Heart right ventricle (tissue), 16 donors: ENCODE measurements at regions not wholly inside any gene's neighbourhood (a gene's known extent, or its start where the extent isn't known, plus 50 kb on each side); places are given as distances from the start of the nearest gene placed in this dataset.

Source experiments
- ATAC-seq, 8 donors: fragments of 200-7000 bp; cut with Tn5 transposase; one replicate each; pipeline ENCODE4 v1.9.1; 2020; ENCODE audit warnings: mild to moderate bottlenecking in 8 of 8, moderate library complexity in 8 of 8, moderate number of reproducible peaks in 1 of 8
- DNase-seq, 2 donors: peaks; one replicate each; pipeline ENCODE4 v3.0.0-alpha.2; 2020
- H3K27ac ChIP-seq, 10 donors: fragments of 200-600 bp; sonication (generic) in 2 of 10; one replicate each; pipeline versions ENCODE4 v1.5.0 to v1.8.0; 2020 to 2022; ENCODE audit warnings: mild to moderate bottlenecking in 3 of 10
- H3K27me3 ChIP-seq, 7 donors: fragments of 200-600 bp; one replicate each; pipeline ENCODE4 v1.8.0; 2021 to 2022; ENCODE audit warnings: mild to moderate bottlenecking in 2 of 7
- H3K36me3 ChIP-seq, 9 donors: fragments of 200-600 bp; sonication (generic) in 1 of 9; one replicate each; pipeline versions ENCODE4 v1.5.0 to v1.8.0; 2020 to 2022; ENCODE audit warnings: mild to moderate bottlenecking in 2 of 9
- H3K4me1 ChIP-seq, 9 donors: fragments of 200-600 bp; sonication (generic) in 1 of 9; one replicate each; pipeline versions ENCODE4 v1.5.0 to v1.8.0; 2020 to 2022; ENCODE audit warnings: mild to moderate bottlenecking in 4 of 9
- H3K4me3 ChIP-seq, 10 donors: fragments of 200-600 bp; sonication (generic) in 2 of 10; one replicate each; pipeline versions ENCODE4 v1.5.0 to v1.8.0; 2020 to 2022; ENCODE audit warnings: mild to moderate bottlenecking in 7 of 10, moderate library complexity in 2 of 10
- H3K9me3 ChIP-seq, 11 donors: fragments of 200-600 bp in 10 of 11; sonication (generic) in 2 of 11; one replicate each; pipeline versions ENCODE4 v1.5.0 to v1.8.0; 2013 to 2022; ENCODE audit warnings: mild to moderate bottlenecking in 2 of 11, control low read depth in 1 of 11, moderate library complexity in 1 of 11
- CTCF ChIP-seq, 9 donors: fragments of 200-600 bp; sonication (generic) in 2 of 9; IDR thresholded peaks; one replicate each; pipeline versions ENCODE4 v1.5.0 to v1.8.0; 2021 to 2022; ENCODE audit warnings: antibody characterized with exemption in 9 of 9, mild to moderate bottlenecking in 5 of 9, moderate library complexity in 1 of 9
- WGBS, 2 donors: extraction: QIAGEN DNeasy Blood & Tissue Kit; methylation state at CpG; one replicate each; pipeline ENCODE4 v1.1.7; 2013; ENCODE audit warnings: inconsistent platforms in 1 of 2; 5-methylcytosine and 5-hydroxymethylcytosine counted together
- intact Hi-C, 10 donors: fragments of 100-400 bp; cut with DNase I; formaldehyde crosslinking; loops; one replicate each; pipeline versions ENCODE4 v1.11.1 to v1.14.2; 2022
- donor health status: Arrhythmogenic right ventricular cardiomyopathy.
- donor health status: ischemic (EF 13 %, LVEDD 7.1; RV severe dilation, severe dysfunction).
- donor health status: healthy with polysubstance abuse.
- donor health status: DM: no; HTN: yes; CAD: no.
- donor health status: DM: no; HTN: no; CAD: no.
- donor health status: ischemic (EF 25% LVEDD 6.9; RV normal size, moderate dysfunction).
- donor health status: ischemic (EF 25% LVEDD 5.7; RV mildly dilated, moderate dysfunction).
- donor health status: healthy.
- donor health status: DM: yes; HTN: yes; CAD: no.
- donor health status: Ischemic cardiomyopathy.
- donor health status: ischemic (EF 35%, LVEDD 5.7; RV mildly dilated, moderate dysfunction).
- donor health status: nonischemic (EF 11% LVEDD 7.7; RV severe dilation, severe dysfunction).
- donor health status: DM: yes; HTN: yes; CAD: no.
- donor health status: PGD.
- donor health status: ischemic (EF 29% LVEDD 5.4; RV normal size, mild dysfunction).
- donor health status: nonischemic (EF 23%, LVEDD 6.1; RV moderate dilation, normal function).

- Histone ChIP-seq H3K27me3 (no peaks in the 10 kb centered on the region), H3K4me3 (no peak overlapping the region), H3K36me3 (no peaks in the 10 kb centered on the region), H3K27ac (no peak overlapping the region), H3K4me1 (no peaks in the 10 kb centered on the region), H3K9me3 (peaks cover 0 to 8% (median 0%) of the 10 kb centered on the region in 11 donors)
- intact Hi-C loops: no loop called here
- 83 to 88% methylated on average over 3 of the region's 3 CpGs for WGBS, 2 donors
- no peak for TF ChIP-seq CTCF (IDR thresholded peaks at IDR 0.05)
- DNase-seq: no peak
- ATAC-seq: no peak
Observed at GRCh38 chr7:53940483-53940882, 601.7 kb upstream of the VSTM2A start.

- intact Hi-C loops: no loop called here
- ATAC-seq: peak in 1 of 8 donors; percentile 61
- DNase-seq: no peak
- 56 to 62% methylated on average over 6 of the region's 6 CpGs for WGBS, 2 donors
- no peaks in the 10 kb centered on the region for H3K36me3 ChIP-seq
- TF ChIP-seq CTCF (IDR thresholded peaks at IDR 0.05): no peak
- H3K27ac ChIP-seq: no peak overlapping the region
- no peaks in the 10 kb centered on the region for H3K27me3 ChIP-seq
- H3K4me1 ChIP-seq: no peaks in the 10 kb centered on the region
- no peak overlapping the region for H3K4me3 ChIP-seq
- H3K9me3 ChIP-seq: peaks cover 0 to 3% (median 0%) of the 10 kb centered on the region in 11 donors
Observed at GRCh38 chr7:53947732-53948131, 594.4 kb upstream of the VSTM2A start.

- WGBS, 2 donors: 81 to 86% methylated on average over 3 of the region's 3 CpGs
- intact Hi-C loops: no loop called here
- ATAC-seq: no peak
- Histone ChIP-seq H3K36me3 (no peaks in the 10 kb centered on the region), H3K9me3 (peaks cover 0 to 28% (median 0%) of the 10 kb centered on the region in 11 donors), H3K27ac (no peak overlapping the region), H3K4me3 (no peak overlapping the region), H3K27me3 (no peaks in the 10 kb centered on the region), H3K4me1 (no peaks in the 10 kb centered on the region)
- no peak for TF ChIP-seq CTCF (IDR thresholded peaks at IDR 0.05)
- DNase-seq: no peak
Observed at GRCh38 chr7:53965716-53966115, 576.5 kb upstream of the VSTM2A start.

GRCh38 chr7:53983480-53983879, 558.7 kb upstream of the VSTM2A start:
- no peak for TF ChIP-seq CTCF (IDR thresholded peaks at IDR 0.05)
- Histone ChIP-seq H3K27ac (peak overlapping the region in 1 of 10 donors; percentile 39), H3K4me1 (no peaks in the 10 kb centered on the region), H3K9me3 (peaks cover 0 to 54% (median 0%) of the 10 kb centered on the region in 11 donors), H3K36me3 (no peaks in the 10 kb centered on the region), H3K4me3 (no peak overlapping the region), H3K27me3 (no peaks in the 10 kb centered on the region)
- 46 to 63% methylated on average over 2 of the region's 2 CpGs for WGBS, 2 donors
- DNase-seq (peak in 1 of 2 donors; percentile 6), ATAC-seq (peak in 2 of 8 donors; percentile 81 to 86)
- intact Hi-C loops: no loop called here
